ENCODE measurements at regions not wholly inside any gene's neighbourhood (a gene's known extent, or its start where the extent isn't known, plus 50 kb on each side); places are given as distances from the start of the nearest gene placed in this dataset.

DNA sequence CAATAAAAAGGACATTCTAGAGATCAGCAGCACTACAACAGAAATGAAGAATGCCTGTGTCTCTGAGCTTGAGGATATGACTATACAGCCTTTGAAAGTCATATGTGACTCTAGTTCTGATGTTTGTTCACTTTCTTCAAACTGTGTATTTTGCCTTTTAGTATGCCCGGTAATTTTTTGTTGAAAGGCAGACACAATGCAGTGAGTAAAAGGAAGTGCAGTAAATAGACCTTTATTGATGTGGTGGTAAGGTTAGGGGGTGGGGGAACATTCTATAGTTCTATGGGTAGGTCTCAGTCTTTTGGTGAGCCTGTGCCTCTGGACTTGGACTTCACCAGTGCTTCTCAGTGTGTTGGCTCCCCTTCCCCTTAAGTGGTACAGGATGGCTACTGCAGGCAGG is 143.5 kb upstream of the CDC14C start:
- no peak overlapping the region for H3K4me3 ChIP-seq
- H3K4me1 ChIP-seq = no peaks in the 10 kb centered on the region
- TF ChIP-seq, protein P1, sequence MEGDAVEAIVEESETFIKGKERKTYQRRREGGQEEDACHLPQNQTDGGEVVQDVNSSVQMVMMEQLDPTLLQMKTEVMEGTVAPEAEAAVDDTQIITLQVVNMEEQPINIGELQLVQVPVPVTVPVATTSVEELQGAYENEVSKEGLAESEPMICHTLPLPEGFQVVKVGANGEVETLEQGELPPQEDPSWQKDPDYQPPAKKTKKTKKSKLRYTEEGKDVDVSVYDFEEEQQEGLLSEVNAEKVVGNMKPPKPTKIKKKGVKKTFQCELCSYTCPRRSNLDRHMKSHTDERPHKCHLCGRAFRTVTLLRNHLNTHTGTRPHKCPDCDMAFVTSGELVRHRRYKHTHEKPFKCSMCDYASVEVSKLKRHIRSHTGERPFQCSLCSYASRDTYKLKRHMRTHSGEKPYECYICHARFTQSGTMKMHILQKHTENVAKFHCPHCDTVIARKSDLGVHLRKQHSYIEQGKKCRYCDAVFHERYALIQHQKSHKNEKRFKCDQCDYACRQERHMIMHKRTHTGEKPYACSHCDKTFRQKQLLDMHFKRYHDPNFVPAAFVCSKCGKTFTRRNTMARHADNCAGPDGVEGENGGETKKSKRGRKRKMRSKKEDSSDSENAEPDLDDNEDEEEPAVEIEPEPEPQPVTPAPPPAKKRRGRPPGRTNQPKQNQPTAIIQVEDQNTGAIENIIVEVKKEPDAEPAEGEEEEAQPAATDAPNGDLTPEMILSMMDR (IDR thresholded peaks at IDR 0.05) = no peak
- TF ChIP-seq POLR2A (IDR thresholded peaks at IDR 0.05) = no peak
- H3K9me3 ChIP-seq = no peaks in the 10 kb centered on the region
- intact Hi-C loops (cut with DNase I; ENCODE audit: low total_unique reads) = no loop called here
- H3K27ac ChIP-seq = no peak overlapping the region
- no peaks in the 10 kb centered on the region for H3K36me3 ChIP-seq (ENCODE audit: low read depth, missing control alignments)
- WGBS, 2 donors = 93 to 94% methylated on average over 1 of the region's 1 CpG
- DNase-seq = no peak
- no peaks in the 10 kb centered on the region for H3K27me3 ChIP-seq

DNA sequence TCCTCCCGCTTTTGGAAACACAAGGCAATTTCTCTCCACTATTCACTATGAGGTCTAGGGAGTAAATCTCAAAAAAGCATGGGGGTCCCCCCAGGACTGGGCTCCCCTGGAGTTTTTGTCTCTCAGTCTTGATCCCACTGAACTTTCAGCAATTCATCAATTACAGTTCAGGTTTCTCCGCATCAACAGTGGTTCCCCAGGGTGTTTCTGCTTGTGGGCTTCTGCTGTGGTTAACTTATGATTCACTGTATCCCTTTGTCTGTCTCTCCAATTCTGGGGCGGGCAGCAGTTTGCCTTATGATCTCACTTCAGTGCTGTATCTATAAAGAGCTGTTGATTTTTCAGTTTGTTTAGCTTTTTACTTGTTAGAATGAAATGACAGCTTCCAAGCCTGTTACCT is 142.6 kb upstream of the CDC14C start:
- Histone ChIP-seq H3K27me3 (no peaks in the 10 kb centered on the region), H3K4me3 (no peak overlapping the region), H3K27ac (no peak overlapping the region), H3K4me1 (no peaks in the 10 kb centered on the region), H3K36me3 (ENCODE audit: low read depth, missing control alignments) (no peaks in the 10 kb centered on the region), H3K9me3 (no peaks in the 10 kb centered on the region)
- TF ChIP-seq POLR2A (IDR thresholded peaks at IDR 0.05) = no peak
- TF ChIP-seq, protein P1 (IDR thresholded peaks at IDR 0.05) = no peak
- no peak for DNase-seq
- intact Hi-C loops (cut with DNase I; ENCODE audit: low total_unique reads) = no loop called here
- 78 to 86% methylated on average over 3 of the region's 3 CpGs for WGBS, 2 donors

DNA sequence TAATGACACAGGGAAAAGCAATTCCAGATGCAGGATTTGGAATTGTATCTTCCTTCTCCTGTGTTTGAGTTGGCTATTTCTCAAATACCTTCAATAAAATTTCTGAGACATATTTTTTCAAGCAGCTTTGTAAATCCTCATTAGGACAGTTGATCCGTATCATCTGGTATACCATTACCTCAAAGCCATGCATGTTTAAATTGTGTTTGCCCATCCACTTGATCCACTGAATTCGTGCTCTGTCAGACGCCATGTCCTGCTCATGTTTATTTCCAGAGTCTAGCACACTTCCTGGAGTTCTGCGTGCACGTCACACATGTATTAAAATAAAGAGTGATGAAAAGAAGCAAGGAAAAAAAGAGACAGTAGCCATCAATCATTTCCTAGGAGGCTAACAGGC is 141.8 kb upstream of the CDC14C start:
- intact Hi-C loops (cut with DNase I; ENCODE audit: low total_unique reads) = no loop called here
- Histone ChIP-seq H3K36me3 (ENCODE audit: low read depth, missing control alignments) (no peaks in the 10 kb centered on the region), H3K4me3 (no peak overlapping the region), H3K27ac (no peak overlapping the region), H3K9me3 (no peaks in the 10 kb centered on the region), H3K27me3 (no peaks in the 10 kb centered on the region), H3K4me1 (no peaks in the 10 kb centered on the region)
- no peak for DNase-seq
- no peak for TF ChIP-seq POLR2A (IDR thresholded peaks at IDR 0.05)
- TF ChIP-seq, protein P1 (IDR thresholded peaks at IDR 0.05) = no peak
- WGBS, 2 donors = 63 to 69% methylated on average over 5 of the region's 5 CpGs

DNA sequence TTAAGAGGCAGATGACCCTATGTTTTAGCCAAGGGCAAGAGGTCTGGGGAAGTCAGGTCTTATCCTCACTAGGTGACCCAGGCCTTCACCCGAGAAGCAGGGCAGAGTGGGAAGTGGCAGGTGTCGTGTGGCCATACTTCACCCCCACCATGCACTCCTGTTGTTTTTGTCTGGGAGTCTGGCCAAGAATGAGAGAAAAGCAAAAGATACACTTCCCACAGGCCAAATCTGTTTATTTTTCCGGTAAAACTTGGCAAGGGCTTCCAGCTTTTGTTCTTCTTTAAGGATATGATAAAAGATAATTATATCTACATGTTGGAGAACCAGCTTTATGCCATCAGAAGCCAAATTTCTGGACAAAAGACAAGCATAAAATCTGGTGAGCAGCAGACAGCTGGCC is 137.4 kb upstream of the CDC14C start:
- no peak overlapping the region for H3K4me3 ChIP-seq

DNA sequence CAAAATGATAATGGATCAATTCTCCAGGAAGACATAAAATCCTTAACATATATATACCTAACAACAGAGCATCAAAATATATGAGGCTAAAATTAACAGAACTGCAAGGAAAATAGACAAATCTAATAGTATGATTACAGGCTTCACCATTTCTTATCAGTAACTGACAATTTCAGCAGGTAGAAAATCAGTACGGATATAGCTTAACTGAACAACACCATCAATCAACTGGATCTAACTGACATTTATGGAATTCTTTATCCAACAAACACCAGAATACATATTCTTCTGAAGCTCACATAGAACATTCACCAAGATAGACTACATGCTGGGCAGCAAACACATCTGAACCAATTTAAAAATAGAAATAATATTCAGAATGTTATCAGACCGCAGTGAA is 121.1 kb upstream of the CDC14C start:
- TF ChIP-seq, protein P1 (IDR thresholded peaks at IDR 0.05) = no peak
- TF ChIP-seq POLR2A (IDR thresholded peaks at IDR 0.05) = no peak
- no peak for DNase-seq
- H3K4me3 ChIP-seq = no peak overlapping the region
- intact Hi-C loops (cut with DNase I; ENCODE audit: low total_unique reads) = no loop called here
- no peaks in the 10 kb centered on the region for H3K4me1 ChIP-seq
- no peaks in the 10 kb centered on the region for H3K9me3 ChIP-seq
- no peaks in the 10 kb centered on the region for H3K36me3 ChIP-seq (ENCODE audit: low read depth, missing control alignments)
- no peak overlapping the region for H3K27ac ChIP-seq
- H3K27me3 ChIP-seq = no peaks in the 10 kb centered on the region
- WGBS, 2 donors = 57 to 68% methylated on average over 2 of the region's 2 CpGs

More for the DNA sequence above, 137.4 kb upstream of the CDC14C start:
- no peak for TF ChIP-seq POLR2A (IDR thresholded peaks at IDR 0.05)
- TF ChIP-seq, protein P1 (IDR thresholded peaks at IDR 0.05) = no peak
- Histone ChIP-seq H3K4me1 (no peaks in the 10 kb centered on the region), H3K36me3 (ENCODE audit: low read depth, missing control alignments) (no peaks in the 10 kb centered on the region), H3K27me3 (no peaks in the 10 kb centered on the region), H3K9me3 (no peaks in the 10 kb centered on the region), H3K27ac (no peak overlapping the region)
- intact Hi-C loops (cut with DNase I; ENCODE audit: low total_unique reads) = no loop called here
- DNase-seq = no peak
- WGBS, 2 donors = 28 to 59% methylated on average over 3 of the region's 3 CpGs
